OCI-LY7 (cell line): ENCODE measurements at regions not wholly inside any gene's neighbourhood (a gene's known extent, or its start where the extent isn't known, plus 50 kb on each side); places are given as distances from the start of the nearest gene placed in this dataset.

Experiments
- BruUV-seq: library from RNA; stranded (reverse); fragments of 400-500 nt; replicated peaks from 2 replicates; lab custom pipeline; 2021; lab: Mats Ljungman, UMichigan
- CTCF ChIA-PET: fragments of 300-600 bp; sonication (Branson Sonifier 250); formaldehyde crosslinking; loops from one replicate; lab custom pipeline; 2022; ENCODE audit warnings: antibody characterized with exemption; ENCODE audit not compliant: unreplicated experiment; lab: Charles Lee
- POLR2A ChIA-PET: fragments of 300-600 bp; sonication (Branson Sonifier 250); formaldehyde crosslinking; loops from one replicate; lab custom pipeline; 2022; ENCODE audit warnings: antibody characterized with exemption; lab: Charles Lee
- DNase-seq: peaks from one replicate; pipeline ENCODE4 v3.0.0-alpha.2; 2015; ENCODE audit warnings: low spot score
- H2AFZ ChIP-seq: fragments of 200-600 bp; sonication (generic), shearing (Covaris generic); 2 replicates; pipeline ENCODE4 v1.6.1; 2014; ENCODE audit warnings: mild to moderate bottlenecking, antibody characterized with exemption, low read length, moderate library complexity
- H3K27ac ChIP-seq: fragments of 200-600 bp; sonication (generic); 2 replicates; pipeline ENCODE4 v1.5.1; 2014; ENCODE audit warnings: mixed run types, low read depth, mild to moderate bottlenecking, moderate library complexity, low read length, inconsistent platforms; ENCODE audit not compliant: poor library complexity, severe bottlenecking
- H3K36me3 ChIP-seq: fragments of 200-600 bp; sonication (generic); 2 replicates; pipeline ENCODE4 v1.6.1; 2014; ENCODE audit warnings: mild to moderate bottlenecking, antibody characterized with exemption, low read length, moderate library complexity, mixed read lengths; ENCODE audit not compliant: insufficient read depth
- H3K4me1 ChIP-seq: fragments of 200-600 bp; sonication (generic); 2 replicates; pipeline ENCODE4 v1.5.1; 2014; ENCODE audit warnings: mild to moderate bottlenecking, low read length; ENCODE audit not compliant: insufficient read depth, poor library complexity, severe bottlenecking
- H3K4me2 ChIP-seq: fragments of 200-600 bp; sonication (generic); 2 replicates; pipeline ENCODE4 v1.6.1; 2014; ENCODE audit warnings: mild to moderate bottlenecking, low read length
- H3K4me3 ChIP-seq: fragments of 200-600 bp; sonication (generic); 2 replicates; pipeline ENCODE4 v1.5.1; 2014; ENCODE audit warnings: mild to moderate bottlenecking, low read depth, low read length; ENCODE audit not compliant: poor library complexity, severe bottlenecking
- H3K79me2 ChIP-seq: fragments of 200-600 bp; sonication (generic); 2 replicates; pipeline ENCODE4 v1.6.1; 2016; ENCODE audit warnings: low read depth, mild to moderate bottlenecking, low read length, moderate library complexity, mixed read lengths; ENCODE audit not compliant: insufficient read depth
- H3K9me2 ChIP-seq: fragments of 200-600 bp; sonication (generic); 2 replicates; pipeline ENCODE4 v1.6.1; 2016; ENCODE audit warnings: mild to moderate bottlenecking, low read length, mixed read lengths; ENCODE audit not compliant: insufficient read depth
- H3K9me3 ChIP-seq: fragments of 200-600 bp; sonication (generic); 2 replicates; pipeline ENCODE4 v1.6.1; 2014; ENCODE audit warnings: mild to moderate bottlenecking, mixed run types, low read length, mixed read lengths
- H4K20me1 ChIP-seq: fragments of 200-600 bp; sonication (generic); 2 replicates; pipeline ENCODE4 v1.6.1; 2014; ENCODE audit warnings: mild to moderate bottlenecking, antibody characterized with exemption, low read length, moderate library complexity, mixed read lengths; ENCODE audit not compliant: insufficient read depth
- CTCF ChIP-seq: fragments of 200-600 bp; sonication (generic); conservative IDR thresholded peaks from 2 replicates; pipeline ENCODE4 v1.5.1; 2014; ENCODE audit warnings: mild to moderate bottlenecking, antibody characterized with exemption, low read length, moderate library complexity, mixed read lengths
- EZH2phosphoT487 ChIP-seq: fragments of 200-600 bp; sonication (generic); IDR thresholded peaks from 2 replicates; pipeline ENCODE4 v1.6.1; 2018; ENCODE audit warnings: low read depth, borderline replicate concordance, mild to moderate bottlenecking, mixed run types, antibody characterized with exemption, low read length, moderate library complexity, mixed read lengths
- intact Hi-C: fragments of 100-400 bp; cut with micrococcal nuclease; formaldehyde crosslinking; loops from one replicate; pipeline ENCODE4 v1.10.0; 2022; ENCODE audit not compliant: unreplicated experiment

GRCh38 chr11:106456647-106457046 is 379.2 kb downstream of the AASDHPPT start:
- no TSS peak for BruUV-seq
- H3K4me3 ChIP-seq = no peak overlapping the region
- H3K79me2 ChIP-seq = no peaks in the 10 kb centered on the region
- H3K4me1 ChIP-seq = no peaks in the 10 kb centered on the region
- no peaks in the 10 kb centered on the region for H3K9me2 ChIP-seq
- no peaks in the 10 kb centered on the region for H3K36me3 ChIP-seq
- CTCF ChIA-PET = no interaction called here
- H4K20me1 ChIP-seq = no peaks in the 10 kb centered on the region
- H3K4me2 ChIP-seq = no peak overlapping the region
- no peaks in the 10 kb centered on the region for H3K9me3 ChIP-seq
- no peak for DNase-seq
- intact Hi-C loops = no loop called here
- H3K27ac ChIP-seq = no peak overlapping the region
- TF ChIP-seq EZH2phosphoT487 (no peak), CTCF (no peak)
- no peak overlapping the region for H2AFZ ChIP-seq
- POLR2A ChIA-PET = interaction anchor here (0.8 kb wide), 1 partner anchor 11 kb away, joined by 3 read pairs; no protein-coding TSS in a partner anchor

- POLR2A ChIA-PET = no interaction called here
- Histone ChIP-seq H3K79me2 (no peaks in the 10 kb centered on the region), H4K20me1 (no peaks in the 10 kb centered on the region), H3K27ac (no peak overlapping the region), H3K9me2 (no peaks in the 10 kb centered on the region), H3K4me2 (no peak overlapping the region), H3K9me3 (no peaks in the 10 kb centered on the region), H3K4me1 (no peaks in the 10 kb centered on the region), H3K4me3 (no peak overlapping the region), H2AFZ (no peak overlapping the region), H3K36me3 (no peaks in the 10 kb centered on the region)
- DNase-seq = no peak
- CTCF ChIA-PET = no interaction called here
- BruUV-seq = no TSS peak
- no peak for TF ChIP-seq EZH2phosphoT487
- TF ChIP-seq CTCF = no peak
- intact Hi-C loops = no loop called here
Measured at GRCh38 chr11:106457727-106458126, 380.3 kb downstream of the AASDHPPT start.

- intact Hi-C loops = no loop called here
- BruUV-seq = no TSS peak
- H3K9me3 ChIP-seq = no peaks in the 10 kb centered on the region
Measured at GRCh38 chr11:106459135-106459534, 381.7 kb downstream of the AASDHPPT start.

More at GRCh38 chr11:106459135-106459534, 381.7 kb downstream of the AASDHPPT start:
- POLR2A ChIA-PET = no interaction called here
- Histone ChIP-seq H2AFZ (no peak overlapping the region), H4K20me1 (no peaks in the 10 kb centered on the region), H3K36me3 (no peaks in the 10 kb centered on the region), H3K9me2 (no peaks in the 10 kb centered on the region), H3K4me1 (no peaks in the 10 kb centered on the region), H3K27ac (no peak overlapping the region), H3K4me2 (no peak overlapping the region), H3K79me2 (no peaks in the 10 kb centered on the region), H3K4me3 (no peak overlapping the region)
- DNase-seq = no peak
- CTCF ChIA-PET = no interaction called here
- TF ChIP-seq EZH2phosphoT487 (no peak), CTCF (no peak)
